ENCODE measurements at regions not wholly inside any gene's neighbourhood (a gene's known extent, or its start where the extent isn't known, plus 50 kb on each side); places are given as distances from the start of the nearest gene placed in this dataset.

DNA sequence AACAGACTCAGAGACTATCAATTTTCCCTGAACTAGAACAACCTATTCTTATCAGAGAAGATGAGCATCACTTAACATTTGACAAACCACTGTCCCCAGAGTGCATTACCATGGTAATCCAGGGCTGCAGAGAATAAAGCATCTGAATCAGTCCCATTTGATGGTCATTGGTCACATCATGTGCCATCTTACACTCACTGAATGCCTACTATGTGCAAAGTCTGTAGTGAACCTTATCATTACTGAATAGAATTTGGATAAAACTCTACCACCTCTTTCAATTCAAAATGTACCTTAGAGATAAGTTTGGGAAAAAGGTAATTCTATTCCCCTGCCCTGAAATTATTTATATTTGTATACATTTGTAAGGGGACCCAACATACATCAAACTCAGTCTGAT, 156.4 kb upstream of the TRPC7 start (continued):
- TF ChIP-seq PPARA (CRISPR knock-in tag; IDR thresholded peaks at IDR 0.05; ENCODE audit: borderline replicate concordance) = no peak
- TF ChIP-seq TCF4 (CRISPR knock-in tag; IDR thresholded peaks at IDR 0.05; ENCODE audit: borderline replicate concordance) = no peak
- TF ChIP-seq ZNF565 (CRISPR knock-in tag; conservative IDR thresholded peaks at IDR 0.05; ENCODE audit: low read depth) = no peak

DNA sequence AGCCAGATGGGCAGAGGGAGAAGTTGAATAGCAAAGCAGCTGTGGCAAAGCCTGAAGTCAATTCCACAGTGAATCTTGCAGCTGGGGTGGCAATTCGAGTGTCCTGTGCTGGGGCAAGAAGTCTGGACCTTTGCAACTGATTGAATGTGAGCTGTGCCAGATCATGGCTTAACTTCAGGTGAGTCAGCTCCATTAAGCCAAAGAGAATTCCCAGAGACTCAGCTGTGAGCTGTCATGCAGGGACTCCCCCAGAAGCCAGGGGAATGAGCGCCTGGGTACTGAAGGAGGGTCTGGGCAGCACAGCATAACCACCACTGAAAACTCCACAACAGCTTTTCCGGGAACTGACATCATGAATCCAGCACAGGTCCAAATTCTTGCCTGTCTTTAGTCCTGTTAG, 153.5 kb upstream of the TRPC7 start:
- TF ChIP-seq ESRRG (CRISPR knock-in tag; IDR thresholded peaks at IDR 0.05) = no peak
- TF ChIP-seq ISL1 (CRISPR knock-in tag; IDR thresholded peaks at IDR 0.05) = no peak
- TF ChIP-seq ZFP30 (CRISPR knock-in tag; IDR thresholded peaks at IDR 0.05) = no peak
- TF ChIP-seq ARNTL (CRISPR knock-in tag; IDR thresholded peaks at IDR 0.05; ENCODE audit: borderline replicate concordance, low read depth) = no peak
- TF ChIP-seq, protein P1, sequence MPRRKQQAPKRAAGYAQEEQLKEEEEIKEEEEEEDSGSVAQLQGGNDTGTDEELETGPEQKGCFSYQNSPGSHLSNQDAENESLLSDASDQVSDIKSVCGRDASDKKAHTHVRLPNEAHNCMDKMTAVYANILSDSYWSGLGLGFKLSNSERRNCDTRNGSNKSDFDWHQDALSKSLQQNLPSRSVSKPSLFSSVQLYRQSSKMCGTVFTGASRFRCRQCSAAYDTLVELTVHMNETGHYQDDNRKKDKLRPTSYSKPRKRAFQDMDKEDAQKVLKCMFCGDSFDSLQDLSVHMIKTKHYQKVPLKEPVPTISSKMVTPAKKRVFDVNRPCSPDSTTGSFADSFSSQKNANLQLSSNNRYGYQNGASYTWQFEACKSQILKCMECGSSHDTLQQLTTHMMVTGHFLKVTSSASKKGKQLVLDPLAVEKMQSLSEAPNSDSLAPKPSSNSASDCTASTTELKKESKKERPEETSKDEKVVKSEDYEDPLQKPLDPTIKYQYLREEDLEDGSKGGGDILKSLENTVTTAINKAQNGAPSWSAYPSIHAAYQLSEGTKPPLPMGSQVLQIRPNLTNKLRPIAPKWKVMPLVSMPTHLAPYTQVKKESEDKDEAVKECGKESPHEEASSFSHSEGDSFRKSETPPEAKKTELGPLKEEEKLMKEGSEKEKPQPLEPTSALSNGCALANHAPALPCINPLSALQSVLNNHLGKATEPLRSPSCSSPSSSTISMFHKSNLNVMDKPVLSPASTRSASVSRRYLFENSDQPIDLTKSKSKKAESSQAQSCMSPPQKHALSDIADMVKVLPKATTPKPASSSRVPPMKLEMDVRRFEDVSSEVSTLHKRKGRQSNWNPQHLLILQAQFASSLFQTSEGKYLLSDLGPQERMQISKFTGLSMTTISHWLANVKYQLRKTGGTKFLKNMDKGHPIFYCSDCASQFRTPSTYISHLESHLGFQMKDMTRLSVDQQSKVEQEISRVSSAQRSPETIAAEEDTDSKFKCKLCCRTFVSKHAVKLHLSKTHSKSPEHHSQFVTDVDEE (CRISPR knock-in tag; IDR thresholded peaks at IDR 0.05) = no peak
- TF ChIP-seq ZNF70 (CRISPR knock-in tag; IDR thresholded peaks at IDR 0.05) = no peak
- no peak for TF ChIP-seq CSDC2 (CRISPR knock-in tag; IDR thresholded peaks at IDR 0.05)
- TF ChIP-seq BACH2 (CRISPR knock-in tag; IDR thresholded peaks at IDR 0.05; ENCODE audit: borderline replicate concordance) = no peak
- TF ChIP-seq, protein P2, sequence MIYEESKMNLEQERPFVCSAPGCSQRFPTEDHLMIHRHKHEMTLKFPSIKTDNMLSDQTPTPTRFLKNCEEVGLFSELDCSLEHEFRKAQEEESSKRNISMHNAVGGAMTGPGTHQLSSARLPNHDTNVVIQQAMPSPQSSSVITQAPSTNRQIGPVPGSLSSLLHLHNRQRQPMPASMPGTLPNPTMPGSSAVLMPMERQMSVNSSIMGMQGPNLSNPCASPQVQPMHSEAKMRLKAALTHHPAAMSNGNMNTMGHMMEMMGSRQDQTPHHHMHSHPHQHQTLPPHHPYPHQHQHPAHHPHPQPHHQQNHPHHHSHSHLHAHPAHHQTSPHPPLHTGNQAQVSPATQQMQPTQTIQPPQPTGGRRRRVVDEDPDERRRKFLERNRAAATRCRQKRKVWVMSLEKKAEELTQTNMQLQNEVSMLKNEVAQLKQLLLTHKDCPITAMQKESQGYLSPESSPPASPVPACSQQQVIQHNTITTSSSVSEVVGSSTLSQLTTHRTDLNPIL (CRISPR knock-in tag; IDR thresholded peaks at IDR 0.05; ENCODE audit: low read depth) = no peak
- TF ChIP-seq SNAI2 (CRISPR knock-in tag; IDR thresholded peaks at IDR 0.05) = no peak
- TF ChIP-seq, protein P3, sequence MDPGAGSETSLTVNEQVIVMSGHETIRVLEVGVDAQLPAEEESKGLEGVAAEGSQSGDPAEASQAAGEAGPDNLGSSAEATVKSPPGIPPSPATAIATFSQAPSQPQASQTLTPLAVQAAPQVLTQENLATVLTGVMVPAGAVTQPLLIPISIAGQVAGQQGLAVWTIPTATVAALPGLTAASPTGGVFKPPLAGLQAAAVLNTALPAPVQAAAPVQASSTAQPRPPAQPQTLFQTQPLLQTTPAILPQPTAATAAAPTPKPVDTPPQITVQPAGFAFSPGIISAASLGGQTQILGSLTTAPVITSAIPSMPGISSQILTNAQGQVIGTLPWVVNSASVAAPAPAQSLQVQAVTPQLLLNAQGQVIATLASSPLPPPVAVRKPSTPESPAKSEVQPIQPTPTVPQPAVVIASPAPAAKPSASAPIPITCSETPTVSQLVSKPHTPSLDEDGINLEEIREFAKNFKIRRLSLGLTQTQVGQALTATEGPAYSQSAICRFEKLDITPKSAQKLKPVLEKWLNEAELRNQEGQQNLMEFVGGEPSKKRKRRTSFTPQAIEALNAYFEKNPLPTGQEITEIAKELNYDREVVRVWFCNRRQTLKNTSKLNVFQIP (CRISPR knock-in tag; IDR thresholded peaks at IDR 0.05; ENCODE audit: borderline replicate concordance, low read depth) = no peak
- TF ChIP-seq, protein P4, sequence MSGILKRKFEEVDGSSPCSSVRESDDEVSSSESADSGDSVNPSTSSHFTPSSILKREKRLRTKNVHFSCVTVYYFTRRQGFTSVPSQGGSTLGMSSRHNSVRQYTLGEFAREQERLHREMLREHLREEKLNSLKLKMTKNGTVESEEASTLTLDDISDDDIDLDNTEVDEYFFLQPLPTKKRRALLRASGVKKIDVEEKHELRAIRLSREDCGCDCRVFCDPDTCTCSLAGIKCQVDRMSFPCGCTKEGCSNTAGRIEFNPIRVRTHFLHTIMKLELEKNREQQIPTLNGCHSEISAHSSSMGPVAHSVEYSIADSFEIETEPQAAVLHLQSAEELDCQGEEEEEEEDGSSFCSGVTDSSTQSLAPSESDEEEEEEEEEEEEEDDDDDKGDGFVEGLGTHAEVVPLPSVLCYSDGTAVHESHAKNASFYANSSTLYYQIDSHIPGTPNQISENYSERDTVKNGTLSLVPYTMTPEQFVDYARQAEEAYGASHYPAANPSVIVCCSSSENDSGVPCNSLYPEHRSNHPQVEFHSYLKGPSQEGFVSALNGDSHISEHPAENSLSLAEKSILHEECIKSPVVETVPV (CRISPR knock-in tag; IDR thresholded peaks at IDR 0.05) = no peak
- TF ChIP-seq OSR1 (CRISPR knock-in tag; IDR thresholded peaks at IDR 0.05) = no peak
- TF ChIP-seq TOX (CRISPR knock-in tag; IDR thresholded peaks at IDR 0.05; ENCODE audit: borderline replicate concordance) = no peak
- TF ChIP-seq RARB (CRISPR knock-in tag; IDR thresholded peaks at IDR 0.05) = no peak
- TF ChIP-seq, protein P5, sequence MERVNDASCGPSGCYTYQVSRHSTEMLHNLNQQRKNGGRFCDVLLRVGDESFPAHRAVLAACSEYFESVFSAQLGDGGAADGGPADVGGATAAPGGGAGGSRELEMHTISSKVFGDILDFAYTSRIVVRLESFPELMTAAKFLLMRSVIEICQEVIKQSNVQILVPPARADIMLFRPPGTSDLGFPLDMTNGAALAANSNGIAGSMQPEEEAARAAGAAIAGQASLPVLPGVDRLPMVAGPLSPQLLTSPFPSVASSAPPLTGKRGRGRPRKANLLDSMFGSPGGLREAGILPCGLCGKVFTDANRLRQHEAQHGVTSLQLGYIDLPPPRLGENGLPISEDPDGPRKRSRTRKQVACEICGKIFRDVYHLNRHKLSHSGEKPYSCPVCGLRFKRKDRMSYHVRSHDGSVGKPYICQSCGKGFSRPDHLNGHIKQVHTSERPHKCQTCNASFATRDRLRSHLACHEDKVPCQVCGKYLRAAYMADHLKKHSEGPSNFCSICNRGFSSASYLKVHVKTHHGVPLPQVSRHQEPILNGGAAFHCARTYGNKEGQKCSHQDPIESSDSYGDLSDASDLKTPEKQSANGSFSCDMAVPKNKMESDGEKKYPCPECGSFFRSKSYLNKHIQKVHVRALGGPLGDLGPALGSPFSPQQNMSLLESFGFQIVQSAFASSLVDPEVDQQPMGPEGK (CRISPR knock-in tag; IDR thresholded peaks at IDR 0.05; ENCODE audit: borderline replicate concordance) = no peak
- ATAC-seq = no peak

DNA sequence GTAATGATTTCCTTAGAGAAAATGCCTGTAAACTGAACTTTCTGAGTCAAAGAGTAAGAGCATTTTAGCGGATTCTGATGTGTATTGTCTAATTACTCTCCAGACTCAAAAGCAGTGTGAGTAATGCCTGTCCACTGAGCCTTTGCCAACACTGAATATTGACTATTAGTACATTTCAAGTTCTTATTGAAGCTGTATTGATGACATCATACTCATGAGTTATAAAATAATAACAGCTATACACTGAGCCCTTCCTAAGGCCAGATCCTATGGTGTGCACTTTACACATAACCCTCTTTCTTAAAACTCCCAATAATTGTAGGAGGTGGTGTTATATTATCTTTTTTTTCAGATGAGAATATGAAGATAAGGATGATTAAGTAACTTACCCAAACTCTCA, 152.8 kb upstream of the TRPC7 start:
- no peak for ATAC-seq
- TF ChIP-seq, protein P2 (CRISPR knock-in tag; IDR thresholded peaks at IDR 0.05; ENCODE audit: low read depth) = no peak
- TF ChIP-seq ZFP30 (CRISPR knock-in tag; IDR thresholded peaks at IDR 0.05) (no peak), OSR1 (CRISPR knock-in tag; IDR thresholded peaks at IDR 0.05) (no peak), TCF4 (CRISPR knock-in tag; IDR thresholded peaks at IDR 0.05; ENCODE audit: borderline replicate concordance) (no peak), BACH2 (CRISPR knock-in tag; IDR thresholded peaks at IDR 0.05; ENCODE audit: borderline replicate concordance) (no peak), ZFP3 (CRISPR knock-in tag; IDR thresholded peaks at IDR 0.05) (no peak), RARB (CRISPR knock-in tag; IDR thresholded peaks at IDR 0.05) (no peak), ARNTL (CRISPR knock-in tag; IDR thresholded peaks at IDR 0.05; ENCODE audit: borderline replicate concordance, low read depth) (no peak), ZNF565 (CRISPR knock-in tag; conservative IDR thresholded peaks at IDR 0.05; ENCODE audit: low read depth) (no peak)
- TF ChIP-seq, protein P3 (CRISPR knock-in tag; IDR thresholded peaks at IDR 0.05; ENCODE audit: borderline replicate concordance, low read depth) = no peak
- TF ChIP-seq, protein P4 (CRISPR knock-in tag; IDR thresholded peaks at IDR 0.05) = no peak
- TF ChIP-seq, protein P5 (CRISPR knock-in tag; IDR thresholded peaks at IDR 0.05; ENCODE audit: borderline replicate concordance) = no peak

Measured in SK-N-SH treated with all-trans-retinoic acid at 6 μM for 48 hours (cell line).